CD4-positive, alpha-beta T cell treated with Interleukin-15 for 1 hour (primary cell): ENCODE measurements at regions not wholly inside any gene's neighbourhood (a gene's known extent, or its start where the extent isn't known, plus 50 kb on each side); places are given as distances from the start of the nearest gene placed in this dataset.

ENCODE experiments used
- DNase-seq: peaks from one replicate; pipeline ENCODE4 v3.0.0-alpha.2; 2020

- DNase-seq, result no peak
Observed at GRCh38 chr2:3099145-3099859, 278.3 kb downstream of the EIPR1 start.

- DNase-seq, result no peak
Observed at GRCh38 chr2:3098231-3098630, 279.4 kb downstream of the EIPR1 start.

DNA sequence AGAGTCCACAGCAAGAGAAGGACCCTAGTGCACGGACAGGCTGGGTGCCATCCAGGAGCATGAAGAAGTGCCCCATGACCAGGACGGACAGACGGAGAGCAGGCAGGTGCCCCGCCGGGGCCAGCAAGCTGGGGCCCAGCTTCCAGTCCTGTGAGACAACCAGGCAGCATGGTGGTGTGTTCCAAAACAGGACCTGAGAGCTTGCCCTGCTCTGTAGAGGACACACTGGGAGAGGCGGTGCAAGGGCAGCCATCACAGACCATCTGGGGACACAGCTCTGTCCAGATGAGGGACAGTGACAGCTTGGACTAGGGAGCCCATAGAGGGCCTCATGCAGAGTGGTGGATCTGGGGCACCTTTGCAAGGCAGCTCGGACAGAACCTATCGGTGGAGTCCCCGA lies 279.8 kb downstream of the EIPR1 start:
- no peak for DNase-seq

GRCh38 chr2:3094999-3095958 lies 282.3 kb downstream of the EIPR1 start:
- no peak for DNase-seq

GRCh38 chr2:3094318-3094717 lies 283.3 kb downstream of the EIPR1 start:
- DNase-seq, result no peak

DNA sequence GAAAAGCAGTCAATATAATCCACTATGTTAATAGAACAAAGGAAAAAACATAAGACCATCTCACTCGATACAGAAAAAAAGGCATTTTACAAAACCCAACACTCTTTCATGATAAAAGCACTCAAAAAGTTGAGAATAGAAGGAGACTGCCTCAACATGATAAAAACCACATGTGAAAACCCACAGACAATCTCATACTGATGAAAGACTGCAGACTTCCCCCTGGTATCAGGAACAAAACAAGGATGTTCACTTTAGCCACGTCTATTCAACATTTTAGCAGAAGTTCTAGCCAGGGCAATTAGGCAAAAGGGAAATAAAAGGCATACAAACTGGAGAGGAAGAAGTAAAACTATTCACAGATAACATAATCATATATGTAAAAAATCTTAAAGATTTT lies 285.9 kb downstream of the EIPR1 start:
- DNase-seq, result no peak

DNA sequence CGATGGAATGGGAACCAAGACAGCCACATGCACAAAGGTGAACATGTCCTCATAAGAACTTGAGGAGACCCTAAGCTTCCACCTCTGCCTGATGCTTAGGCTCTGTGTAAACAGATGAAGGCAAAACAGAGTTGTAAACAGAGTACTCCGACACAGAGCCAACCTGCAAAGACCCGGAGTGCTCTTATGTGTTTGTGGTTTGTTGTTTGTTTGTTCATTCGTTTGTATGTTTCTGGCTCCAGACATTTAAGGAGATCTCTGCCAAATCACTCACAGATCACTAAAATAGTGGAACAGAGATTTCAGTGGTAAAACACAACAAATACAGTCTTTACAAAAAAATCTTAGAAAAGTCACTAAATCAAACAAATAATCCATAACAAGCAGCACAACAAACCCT lies 294.9 kb downstream of the EIPR1 start:
- DNase-seq, result no peak

DNA sequence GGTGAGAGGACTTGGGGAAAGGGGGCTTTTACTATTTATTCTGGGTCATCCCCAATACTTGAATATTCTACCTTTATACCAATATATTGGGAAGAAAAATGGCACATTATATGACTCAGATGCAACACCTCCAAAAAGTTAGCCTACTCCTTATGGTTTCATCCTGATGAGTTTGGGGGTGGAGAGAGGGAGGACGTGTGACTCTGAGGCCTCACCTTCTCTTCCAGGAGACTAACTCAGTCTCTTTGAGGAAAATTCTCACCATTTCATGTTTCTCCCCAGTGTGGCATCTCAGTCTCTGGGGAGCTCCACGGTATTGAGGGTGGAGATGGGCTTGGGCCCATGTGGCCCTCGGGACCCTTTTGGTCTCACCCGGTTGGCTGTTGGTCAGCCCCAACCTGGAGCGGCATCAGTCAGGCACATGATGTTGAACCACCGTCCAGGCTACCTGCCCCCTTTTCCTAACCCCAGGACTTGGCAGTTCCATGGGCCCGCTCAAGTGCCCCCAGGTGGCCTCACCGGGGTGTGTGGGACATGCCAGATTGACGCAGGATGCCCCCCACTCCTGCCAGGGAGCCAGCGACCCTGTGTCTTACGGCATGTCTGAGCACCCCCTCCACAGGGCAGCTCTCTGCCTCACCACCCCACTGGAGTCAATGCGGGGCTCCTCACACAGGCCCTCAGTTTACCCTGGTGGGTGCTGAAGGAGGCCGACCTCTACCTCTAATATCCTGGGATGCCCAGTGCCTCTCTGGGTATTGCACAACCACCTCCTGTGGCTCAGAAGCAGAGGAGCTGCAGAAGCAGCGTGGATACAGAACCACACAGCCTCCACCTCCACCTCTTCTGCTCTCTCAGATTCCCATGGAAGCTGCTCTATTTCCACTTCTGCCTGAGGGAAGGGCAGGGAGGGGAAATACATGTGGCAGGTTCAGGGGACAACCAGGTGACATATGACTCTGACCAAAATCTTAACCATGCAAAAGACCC lies 297.4 kb downstream of the EIPR1 start:
- DNase-seq, result no peak

DNA sequence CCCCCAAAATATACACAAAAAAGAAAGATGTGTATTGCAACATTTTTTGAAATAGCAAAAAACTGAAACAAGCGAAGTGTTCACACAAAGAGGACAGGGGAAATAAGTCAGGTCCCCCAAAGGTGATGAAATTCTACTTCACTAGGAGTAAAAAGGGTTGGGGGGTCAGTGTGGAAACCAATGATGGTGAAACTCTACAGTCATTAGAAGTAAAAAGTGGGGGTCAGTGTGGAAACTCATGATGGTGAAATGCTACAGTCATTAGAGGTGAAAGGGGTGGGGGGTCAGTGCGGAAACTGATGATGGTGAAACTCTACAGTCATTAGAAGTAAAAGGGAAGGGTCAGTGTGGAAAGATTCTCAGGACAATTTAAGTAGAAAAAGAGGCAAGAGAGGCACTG lies 298.2 kb downstream of the EIPR1 start:
- DNase-seq, result no peak

DNA sequence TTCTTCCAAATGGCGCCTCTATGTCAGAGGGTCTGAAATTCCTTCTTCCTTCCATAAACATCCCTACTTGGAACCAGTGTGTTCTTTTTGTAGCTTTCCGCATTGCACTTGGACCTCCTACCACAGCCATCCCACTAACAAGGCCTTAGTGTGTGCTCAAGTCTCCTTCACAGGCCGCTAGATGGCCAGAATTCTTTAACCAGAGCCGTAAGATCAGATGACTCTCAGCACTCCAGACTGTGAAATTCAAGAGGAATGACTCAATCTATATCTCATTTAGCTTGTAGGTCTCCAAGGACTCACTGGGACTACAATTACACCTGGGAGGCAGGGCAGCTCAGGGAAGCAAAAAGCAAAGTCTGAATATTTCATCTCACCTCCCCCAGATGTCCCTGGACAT lies 298.9 kb downstream of the EIPR1 start:
- DNase-seq, result no peak

GRCh38 chr2:3076848-3077642 lies 300.6 kb downstream of the EIPR1 start:
- no peak for DNase-seq

GRCh38 chr2:3075991-3076340 lies 301.7 kb downstream of the EIPR1 start:
- no peak for DNase-seq

DNA sequence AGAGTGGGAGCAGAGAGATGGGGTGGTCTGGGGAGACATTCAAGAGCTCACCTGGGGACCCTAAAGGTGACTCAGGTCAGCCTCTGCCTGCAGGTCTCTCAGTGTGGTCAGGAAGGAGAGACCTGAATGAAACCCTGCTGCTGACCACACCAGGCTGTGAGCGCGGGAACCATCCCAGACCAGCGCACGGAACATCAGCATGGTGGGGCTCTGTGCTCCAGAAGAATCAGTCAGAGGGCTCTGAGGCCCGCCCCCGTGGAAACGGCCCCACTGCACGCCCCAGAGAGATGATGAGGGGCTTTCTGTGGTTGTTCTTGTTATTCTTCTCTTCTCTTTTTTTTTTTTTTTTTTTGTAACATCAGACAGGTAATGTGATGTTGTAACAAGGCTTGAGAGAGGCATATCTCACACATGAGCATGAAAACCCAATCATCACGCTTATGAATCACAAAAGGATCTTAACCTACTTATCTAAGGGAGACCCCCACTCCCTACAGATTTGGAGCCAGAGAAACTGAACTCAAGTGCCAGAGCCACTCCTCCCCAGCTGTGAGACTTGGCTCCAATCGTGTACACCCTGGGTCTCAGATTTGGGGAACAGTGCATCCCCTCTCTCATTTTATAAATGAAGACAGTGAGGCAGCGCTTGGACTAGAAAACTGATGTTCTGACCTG lies 302.2 kb downstream of the EIPR1 start:
- DNase-seq, result no peak

- no peak for DNase-seq
Observed at GRCh38 chr2:3073704-3074103, 303.9 kb downstream of the EIPR1 start.

- no peak for DNase-seq
Observed at GRCh38 chr2:3073041-3073595, 304.5 kb downstream of the EIPR1 start.

DNA sequence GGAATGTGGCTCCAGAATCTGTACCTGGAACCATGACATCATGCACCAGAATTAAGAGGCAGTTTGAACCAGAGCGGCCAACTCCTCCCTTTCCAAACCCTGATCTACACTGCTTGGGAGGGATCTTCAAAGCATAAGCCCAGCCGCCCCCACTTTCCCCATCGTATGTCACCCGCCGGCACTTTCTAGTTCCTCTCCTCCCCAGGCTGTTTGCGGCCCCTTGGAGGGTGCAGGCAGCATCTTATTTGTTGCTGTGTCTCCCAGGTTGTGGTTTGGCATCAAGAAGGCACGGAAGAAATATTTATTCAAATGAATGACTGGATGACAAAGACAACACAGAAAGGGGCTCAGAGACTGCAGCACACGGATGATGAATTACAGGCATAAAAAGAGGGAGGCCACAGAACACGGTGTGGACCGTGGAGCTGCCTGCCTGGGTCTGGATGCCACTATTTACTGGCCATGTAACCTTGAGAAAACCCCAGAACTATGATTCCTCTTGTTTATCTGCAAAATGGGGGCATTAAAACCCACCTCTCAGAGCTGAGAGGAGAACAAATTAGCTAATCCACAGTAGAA lies 305.8 kb downstream of the EIPR1 start:
- no peak for DNase-seq

GRCh38 chr2:3066831-3067230 lies 310.8 kb downstream of the EIPR1 start:
- DNase-seq, result no peak

- DNase-seq, result no peak
Observed at GRCh38 chr2:3065928-3066327, 311.7 kb downstream of the EIPR1 start.

DNA sequence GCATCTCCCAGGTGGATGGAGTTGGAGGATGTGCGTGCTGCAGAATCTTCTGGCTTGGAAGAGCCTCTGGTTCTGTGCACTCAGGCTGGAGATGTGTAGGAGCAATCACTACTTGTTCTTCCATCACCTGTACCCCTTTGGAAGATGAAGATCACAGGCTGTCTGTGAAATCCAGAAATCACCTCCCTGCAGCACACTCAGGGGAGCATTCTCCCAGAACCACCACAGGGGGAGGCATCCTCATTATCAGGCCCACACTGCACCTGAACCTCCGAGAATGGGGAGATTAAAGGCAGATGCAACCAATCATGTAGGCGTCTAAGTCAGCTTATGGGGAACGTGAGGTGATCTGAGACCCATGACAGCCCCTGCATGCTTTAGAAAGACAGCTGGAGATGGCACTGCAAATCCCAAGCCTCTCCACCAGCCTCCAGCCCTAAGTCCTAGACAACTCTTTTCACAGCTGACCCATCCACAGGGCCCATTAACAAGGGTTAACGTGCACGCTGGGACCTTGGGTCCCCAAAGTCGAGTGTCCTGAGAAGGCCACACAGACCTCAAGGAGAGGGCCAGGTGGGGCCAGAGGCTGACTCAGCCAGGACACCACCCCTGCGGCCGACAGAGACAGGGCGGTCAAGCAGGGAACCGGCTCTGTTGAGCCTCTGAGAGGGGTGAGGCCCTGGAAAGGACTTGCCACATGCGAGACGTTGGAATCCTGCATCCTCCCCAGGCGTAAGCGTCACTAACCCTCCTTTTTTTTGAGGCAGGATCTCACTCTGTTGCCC lies 314.9 kb downstream of the EIPR1 start:
- no peak for DNase-seq

DNA sequence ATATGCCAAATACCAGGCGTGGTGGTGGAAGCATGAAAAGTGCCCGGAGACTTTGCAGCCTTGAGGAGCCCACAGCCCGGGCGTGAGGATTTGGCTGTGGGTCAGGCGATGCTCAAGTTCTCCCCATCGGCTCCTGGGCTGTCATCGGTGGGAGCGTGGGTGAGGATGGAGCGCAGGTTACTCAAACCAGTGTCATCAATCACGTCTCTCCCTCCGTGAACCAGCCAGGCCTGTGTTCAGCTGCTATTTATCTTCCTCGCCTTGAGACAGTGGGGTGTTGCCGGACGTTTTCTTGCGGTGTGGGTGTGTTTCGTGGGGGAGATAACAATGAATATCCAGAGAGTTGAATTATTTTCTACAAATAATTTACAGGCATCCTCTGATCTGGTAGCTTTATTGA lies 317.6 kb downstream of the EIPR1 start:
- no peak for DNase-seq
